ENCODE measurements at regions not wholly inside any gene's neighbourhood (a gene's known extent, or its start where the extent isn't known, plus 50 kb on each side); places are given as distances from the start of the nearest gene placed in this dataset.

- H3K4me1 ChIP-seq (ENCODE audit: insufficient read depth, low read length): no peaks in the 10 kb centered on the region
- TF ChIP-seq MLX (CRISPR knock-in tag; IDR thresholded peaks at IDR 0.05) (no peak), EP300 (IDR thresholded peaks at IDR 0.05; ENCODE audit: low read depth in 2 of 2, low read length in 2 of 2) (no peak), EP300 (CRISPR knock-in tag; IDR thresholded peaks at IDR 0.05; ENCODE audit: borderline replicate concordance) (no peak), ZNF253 (CRISPR knock-in tag; IDR thresholded peaks at IDR 0.05; ENCODE audit: borderline replicate concordance) (no peak), ARID3A (IDR thresholded peaks at IDR 0.05; ENCODE audit: low read depth, low read length) (no peak), PRMT3 (CRISPR knock-in tag; IDR thresholded peaks at IDR 0.05; ENCODE audit: borderline replicate concordance, low read depth) (no peak), CENPX (CRISPR knock-in tag; IDR thresholded peaks at IDR 0.05) (no peak), ZNF205 (CRISPR knock-in tag; IDR thresholded peaks at IDR 0.05) (no peak), MEIS2 (CRISPR knock-in tag; IDR thresholded peaks at IDR 0.05) (no peak), ZNF609 (CRISPR knock-in tag; IDR thresholded peaks at IDR 0.05; ENCODE audit: borderline replicate concordance) (no peak), ZNF766 (CRISPR knock-in tag; IDR thresholded peaks at IDR 0.05; ENCODE audit: borderline replicate concordance) (no peak), DNMT1 (CRISPR knock-in tag; IDR thresholded peaks at IDR 0.05) (no peak), ZNF124 (CRISPR knock-in tag; IDR thresholded peaks at IDR 0.05) (no peak), ATF3 (CRISPR knock-in tag; IDR thresholded peaks at IDR 0.05) (no peak), ZNF615 (CRISPR knock-in tag; IDR thresholded peaks at IDR 0.05; ENCODE audit: borderline replicate concordance) (no peak), SPEN (CRISPR knock-in tag; IDR thresholded peaks at IDR 0.05; ENCODE audit: low read depth) (no peak), ZNF513 (CRISPR knock-in tag; conservative IDR thresholded peaks at IDR 0.05) (no peak), MTF2 (CRISPR knock-in tag; IDR thresholded peaks at IDR 0.05; ENCODE audit: borderline replicate concordance) (no peak)
- H3K36me3 ChIP-seq (replicated peaks in 1 of 2; ENCODE audit: control insufficient read depth in 1 of 2, insufficient read depth in 2 of 2, low read length in 2 of 2): no peaks in the 10 kb centered on the region
- CTCF ChIA-PET (ENCODE audit: low intra/inter-chr PET ratio, low total read pairs): no interaction called here
- H3K4me3 ChIP-seq (replicated peaks in 1 of 3; ENCODE audit: insufficient read depth in 1 of 3, low read depth in 2 of 3, low read length in 3 of 3): no peak overlapping the region
- no peak overlapping the region for H3K9ac ChIP-seq (ENCODE audit: insufficient read depth, low read depth, low read length)
- H3K79me2 ChIP-seq (ENCODE audit: insufficient read depth, low read length): no peaks in the 10 kb centered on the region
- no peak for ATAC-seq
- POLR2A ChIA-PET: no interaction called here
- H3K27me3 ChIP-seq (ENCODE audit: control insufficient read depth in 1 of 2, insufficient read depth in 2 of 2, low read length in 2 of 2): peaks cover 0 to 4% of the 10 kb centered on the region in 2 experiments; a peak in 1 of 5 replicates
- no peak overlapping the region for H3K27ac ChIP-seq (ENCODE audit: extremely low read length, insufficient read depth, low read length)
- in situ Hi-C loops (cut with HindIII; ENCODE audit: extremely low pct_ligation_motif_present, low pct_unique_long_range_greater_than_20kb) (no loop called here), intact Hi-C loops (cut with micrococcal nuclease; ENCODE audit: unreplicated experiment) (no loop called here)
- no peak for DNase-seq (ENCODE audit: low spot score)
- H3K4me2 ChIP-seq (ENCODE audit: low read depth, low read length): no peak overlapping the region
- H4K20me1 ChIP-seq (ENCODE audit: insufficient read depth, low read length): no peaks in the 10 kb centered on the region
- 30% methylated on average over 4 of the region's 4 CpGs for WGBS (ENCODE audit: low lambda C conversion rate)
- no peaks in the 10 kb centered on the region for H3K9me3 ChIP-seq (ENCODE audit: low read length)
- no peak overlapping the region for H2AFZ ChIP-seq (ENCODE audit: low read length)
- FAIRE-seq: no peak
- BruUV-seq (replicated peaks): no TSS peak
Measured at GRCh38 chr15:34644851-34645250, 61.4 kb upstream of the GOLGA8B start.
